ENCODE measurements at regions not wholly inside any gene's neighbourhood (a gene's known extent, or its start where the extent isn't known, plus 50 kb on each side); places are given as distances from the start of the nearest gene placed in this dataset.
"Not testable (repeated sequence)": the region's sequence is repeated elsewhere in the genome, so short reads cannot be mapped to it uniquely, and the experiment has no call there.

DNA sequence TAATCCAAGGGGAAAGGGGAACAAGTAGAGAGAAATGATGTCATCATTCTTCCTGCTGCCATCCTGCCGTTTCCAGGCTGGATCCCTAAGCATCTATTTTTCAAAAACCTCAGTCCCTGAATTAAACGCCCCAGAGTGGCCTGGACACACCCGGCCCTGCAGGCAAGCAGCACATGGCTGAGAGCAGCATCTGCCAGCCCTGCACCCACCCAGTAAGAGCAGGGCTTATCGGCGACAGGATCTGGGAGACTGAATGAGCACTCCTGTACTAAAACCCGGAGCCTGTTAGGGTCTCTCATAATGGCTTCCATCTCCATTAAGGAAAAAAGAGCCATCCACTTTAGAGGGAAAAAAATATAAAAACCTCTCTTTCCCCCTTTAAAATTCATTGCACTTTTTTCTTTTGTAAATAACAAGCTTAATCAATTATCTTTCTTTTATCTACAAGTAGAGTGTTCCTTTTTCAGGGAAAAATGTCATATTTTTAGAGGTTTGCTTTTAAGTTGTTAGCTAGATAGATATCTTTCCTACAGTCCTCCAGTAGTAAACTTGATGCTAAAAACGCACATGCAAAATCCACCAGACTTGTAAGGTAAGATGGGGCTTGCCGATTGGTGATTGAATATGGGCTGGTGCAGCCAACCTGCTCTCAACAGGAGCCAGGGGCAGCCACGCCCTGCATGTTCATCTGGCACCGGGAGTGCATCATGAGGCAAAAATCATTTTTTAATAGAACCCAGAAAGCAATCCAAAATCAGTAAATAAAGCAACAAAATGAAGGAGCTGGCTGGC, 457.8 kb downstream of the EIPR1 start:
- no peak for DNase-seq

DNA sequence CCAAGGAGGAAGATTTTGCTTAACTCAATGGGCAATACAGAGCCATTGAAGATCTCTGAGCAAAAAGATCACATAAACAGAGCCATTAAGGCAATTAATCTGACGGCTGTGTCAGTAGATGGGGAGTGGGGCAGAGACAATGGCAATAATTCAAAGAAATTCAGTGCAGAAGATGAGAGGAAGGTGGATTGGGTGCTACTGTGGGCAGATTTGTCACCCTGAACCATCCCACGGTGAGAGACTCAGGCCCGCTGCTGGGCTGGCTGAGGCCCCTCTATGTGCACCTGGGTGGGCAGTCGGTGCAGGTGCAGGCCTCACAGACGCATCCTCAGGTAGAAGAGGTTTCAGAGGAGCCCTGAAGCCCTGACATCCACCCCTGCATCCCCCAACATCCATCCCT, 458.6 kb downstream of the EIPR1 start:
- DNase-seq = no peak

DNA sequence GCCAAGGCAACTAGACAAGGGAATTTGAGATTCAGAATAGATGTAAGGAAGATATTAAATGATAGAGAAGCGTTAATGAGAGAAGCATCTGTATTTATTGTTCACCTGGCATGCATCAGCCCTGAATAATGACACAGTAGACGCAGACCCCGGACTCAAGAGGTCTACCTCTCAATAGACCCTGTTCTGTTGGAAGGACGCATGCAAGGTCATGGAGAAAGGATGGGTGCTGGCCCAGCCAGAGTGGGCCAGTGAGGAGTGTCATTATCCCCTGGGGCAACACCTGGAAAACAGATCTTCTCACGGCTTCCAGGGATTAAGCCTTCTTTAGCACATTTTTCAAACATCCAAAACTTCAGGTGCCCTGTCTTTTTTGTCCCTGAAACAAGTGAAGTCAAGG, 461.0 kb downstream of the EIPR1 start:
- no peak for DNase-seq

DNA sequence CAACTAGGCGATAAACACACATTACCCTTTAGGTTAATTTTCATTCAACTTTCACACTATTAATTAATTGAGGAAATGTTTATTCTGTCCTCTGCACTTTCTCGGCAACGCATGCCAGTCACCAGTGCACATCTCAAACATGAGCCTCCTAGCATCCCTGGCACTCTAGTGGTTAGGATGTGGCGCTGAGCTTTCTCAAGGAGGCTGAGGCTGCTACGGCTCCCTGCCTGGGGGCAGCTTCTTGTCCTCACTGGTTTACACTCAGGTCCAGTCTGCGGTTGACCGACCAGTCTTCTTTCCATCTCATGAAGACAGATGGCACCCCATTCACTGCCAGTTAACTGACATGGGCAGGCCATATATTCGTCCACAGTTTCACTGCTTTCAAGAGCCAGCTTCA, 463.4 kb downstream of the EIPR1 start:
- no peak for DNase-seq

DNA sequence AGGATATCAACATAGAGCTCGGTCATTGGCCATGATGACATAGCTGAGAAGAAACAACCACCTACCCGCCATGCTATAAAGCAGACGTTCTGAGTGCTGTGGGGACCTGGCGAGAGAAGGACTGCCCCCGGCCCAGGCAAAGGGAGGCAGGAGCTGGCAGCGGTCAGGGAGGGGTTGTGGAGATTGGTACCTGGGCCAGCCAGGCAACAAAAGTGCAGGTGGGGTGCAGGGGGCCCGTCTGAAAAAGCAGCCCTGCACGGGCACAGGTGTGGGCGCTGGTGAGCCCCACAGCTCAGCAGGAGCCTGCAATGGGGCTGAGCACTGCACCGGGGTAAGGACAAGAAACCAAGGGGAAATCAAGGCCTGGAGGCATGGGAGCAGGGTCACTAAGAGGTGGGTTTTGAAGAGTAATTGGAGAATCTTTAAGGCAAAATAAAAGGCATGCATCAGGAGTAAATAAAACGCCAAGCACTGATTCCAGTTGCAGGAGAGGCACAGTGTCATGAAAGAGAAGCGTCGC, 464.0 kb downstream of the EIPR1 start:
- no peak for DNase-seq

DNA sequence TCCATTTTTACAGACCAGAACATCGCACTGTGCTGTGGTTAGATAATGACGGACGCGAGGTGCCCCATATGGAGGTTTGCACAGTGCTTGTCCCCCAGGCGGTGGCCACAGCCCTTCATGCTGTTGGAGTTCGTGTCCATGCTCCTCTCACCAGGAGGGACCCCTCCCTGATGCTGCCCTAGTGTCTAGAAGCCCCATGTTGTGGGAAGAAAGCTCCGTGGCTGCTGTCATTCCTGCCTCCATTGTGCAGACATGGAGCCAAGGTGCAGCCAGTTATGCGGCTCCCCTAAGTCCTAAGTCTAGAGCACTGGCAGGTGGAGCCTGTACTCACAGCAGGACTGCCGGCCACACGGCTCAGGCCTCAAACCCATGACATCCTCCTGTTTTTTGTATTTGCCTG, 464.9 kb downstream of the EIPR1 start:
- DNase-seq = no peak

DNA sequence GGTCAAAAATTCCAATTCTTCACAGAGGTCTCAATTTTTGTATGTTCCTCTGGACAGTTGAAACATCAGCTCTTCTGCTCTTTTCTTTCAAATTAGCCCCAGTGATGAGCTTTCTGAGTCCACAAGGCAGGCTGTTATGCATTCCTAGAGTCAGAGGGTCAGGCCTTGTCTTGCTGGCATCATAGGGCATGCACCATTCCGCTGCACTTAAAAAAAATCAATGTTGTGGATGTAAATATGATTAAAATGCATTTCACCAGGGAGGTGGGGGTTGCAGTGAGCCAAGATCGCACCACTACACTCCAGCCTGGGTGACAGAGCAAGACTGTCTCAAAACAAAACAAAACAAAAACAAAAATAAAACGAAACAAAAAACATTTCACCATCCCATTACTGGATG, 465.3 kb downstream of the EIPR1 start:
- DNase-seq = no peak

DNA sequence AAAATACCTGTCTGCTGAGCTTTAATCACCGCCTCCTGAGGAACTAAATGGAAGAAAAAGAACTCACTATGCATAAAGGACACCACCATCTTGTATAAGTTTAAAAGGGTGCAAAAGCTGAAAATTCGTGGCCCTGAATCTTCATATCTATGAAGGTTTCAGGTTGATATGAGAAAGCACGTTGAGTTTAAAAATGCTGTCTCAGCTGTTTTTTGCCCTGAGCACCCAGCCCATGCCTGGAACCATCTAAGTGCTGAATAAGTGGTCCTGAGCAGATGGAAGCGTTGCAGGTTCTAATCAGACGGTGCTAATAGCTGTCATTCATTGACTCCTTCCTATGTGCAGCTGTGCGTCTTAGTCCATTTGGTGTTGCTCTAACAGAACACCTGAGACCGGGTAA, 467.4 kb downstream of the EIPR1 start:
- no peak for DNase-seq

DNA sequence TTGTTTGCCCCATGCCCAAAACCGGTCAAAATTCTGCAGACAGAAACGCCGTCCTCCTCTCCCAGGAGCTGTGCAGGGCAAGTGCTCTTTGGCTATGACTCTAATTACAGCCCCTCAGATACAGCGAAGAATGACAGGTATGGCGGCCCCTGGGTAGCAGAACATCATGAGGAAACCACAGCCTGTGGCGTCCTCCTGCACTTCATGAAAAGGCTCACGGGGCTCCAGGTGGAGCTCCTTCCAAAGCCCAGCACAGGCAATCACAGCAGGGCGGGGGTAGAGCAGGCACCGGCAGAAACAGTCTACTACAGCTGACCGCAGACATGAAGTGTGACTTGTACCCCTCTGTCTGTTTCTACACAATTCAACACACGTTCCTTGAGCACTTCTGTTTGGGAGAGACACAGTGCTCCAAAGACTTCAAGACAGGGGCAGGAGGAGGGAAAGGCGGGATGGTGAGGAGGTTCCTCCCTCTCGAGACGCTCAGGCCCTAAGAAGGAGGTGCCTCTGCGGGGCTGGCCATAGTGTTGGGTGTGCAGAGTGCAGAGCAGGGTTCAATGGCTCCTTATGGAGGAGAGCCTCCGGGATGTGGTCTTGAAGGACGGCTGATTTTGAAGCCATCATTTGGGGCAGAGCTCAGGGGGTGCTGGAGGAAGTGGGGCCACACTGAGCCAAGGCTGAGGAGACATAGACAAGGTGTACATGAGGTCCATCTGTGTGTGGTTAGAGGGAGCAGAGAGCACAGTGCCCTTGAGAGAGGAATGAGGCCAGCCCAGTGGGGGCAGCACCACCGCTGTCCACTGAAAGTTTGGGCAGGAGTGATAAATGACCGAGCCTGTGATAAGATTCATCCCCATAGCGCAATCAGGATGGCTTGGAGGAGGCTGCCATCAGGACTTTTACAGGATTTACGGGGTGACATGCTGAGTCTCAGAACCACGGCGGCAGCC, 468.3 kb downstream of the EIPR1 start:
- no peak for DNase-seq

DNA sequence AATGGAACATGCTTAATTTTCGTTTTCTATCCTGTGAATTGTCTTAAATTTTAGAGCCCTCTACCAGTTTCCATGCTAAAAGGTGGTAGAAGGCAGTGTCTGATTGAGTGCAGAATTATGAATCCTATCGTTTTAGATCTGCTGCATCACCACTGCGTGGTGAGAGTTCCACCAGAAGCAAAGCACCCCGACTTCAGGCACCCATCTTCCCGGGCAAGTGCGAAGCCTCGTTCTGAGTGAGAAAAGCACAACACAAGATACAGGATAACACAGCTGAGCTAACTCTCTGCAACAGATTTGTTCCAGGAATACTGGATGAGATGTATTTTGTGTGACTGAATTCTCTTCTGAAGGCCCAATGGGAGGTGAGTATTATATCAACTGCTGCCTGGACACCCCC, 471.5 kb downstream of the EIPR1 start:
- no peak for DNase-seq

DNA sequence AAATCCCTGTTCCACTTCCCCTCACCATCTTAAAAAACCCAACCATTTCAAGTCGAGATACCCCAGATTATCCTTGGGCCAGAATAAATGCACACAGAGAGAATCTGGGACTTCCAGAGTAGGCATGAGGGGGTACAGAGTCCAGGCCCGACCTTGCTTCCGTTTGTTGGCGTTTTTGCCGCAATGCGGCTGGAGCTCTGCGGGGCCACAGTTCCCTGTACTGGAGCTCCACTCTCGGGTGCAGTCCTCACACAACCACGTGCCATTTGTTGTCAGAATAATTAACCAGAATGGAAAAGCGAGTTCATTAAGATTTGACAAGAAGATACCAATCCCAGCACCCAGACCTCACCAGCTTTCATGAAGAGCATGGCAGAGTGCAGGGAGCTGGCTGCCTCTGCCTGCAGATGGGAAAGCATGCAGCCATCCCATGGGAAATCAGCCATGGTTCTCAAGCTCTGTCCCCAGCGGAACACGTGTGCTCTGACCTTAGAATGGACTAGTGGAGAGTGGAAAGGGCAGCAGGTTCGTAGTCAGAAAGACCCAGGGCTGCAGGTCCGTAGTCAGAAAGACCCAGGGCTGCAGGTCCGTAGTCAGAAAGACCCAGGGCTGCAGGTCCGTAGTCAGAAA, 472.8 kb downstream of the EIPR1 start:
- no peak for DNase-seq

DNA sequence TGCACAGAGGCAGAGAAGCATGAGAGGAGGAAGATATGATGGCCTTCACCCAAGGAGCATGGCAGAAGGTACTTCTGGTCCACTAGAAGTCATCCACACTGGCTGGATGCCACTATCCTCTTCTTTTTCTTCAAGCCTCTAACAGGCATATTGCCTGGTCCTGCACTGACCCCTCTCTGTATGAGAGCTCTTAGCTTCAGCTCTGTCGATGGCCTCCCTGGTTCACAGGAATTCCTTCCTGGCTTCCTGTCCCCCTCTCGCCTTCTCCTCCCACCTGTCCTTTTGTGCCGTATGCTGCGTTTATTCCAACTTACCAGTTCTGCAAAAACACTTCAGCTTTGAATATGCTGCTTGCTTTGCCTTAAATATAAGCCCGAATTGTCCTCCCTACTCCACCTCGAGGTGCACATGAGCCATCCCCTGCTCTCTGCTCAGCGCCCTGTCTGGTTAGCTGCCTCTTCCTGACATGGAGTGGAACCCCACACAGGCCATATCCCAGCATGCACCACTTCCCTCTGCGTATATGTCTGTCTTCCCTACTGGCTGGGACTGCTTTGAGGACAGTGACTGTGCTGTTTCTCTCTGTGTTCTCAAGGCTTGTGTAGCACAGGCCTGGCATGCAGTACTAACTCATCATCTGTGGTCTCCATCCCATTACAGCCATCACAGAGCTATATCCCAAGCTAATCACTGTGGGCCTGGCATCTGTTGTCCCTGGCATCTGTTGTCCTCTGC, 474.9 kb downstream of the EIPR1 start:
- DNase-seq = no peak

DNA sequence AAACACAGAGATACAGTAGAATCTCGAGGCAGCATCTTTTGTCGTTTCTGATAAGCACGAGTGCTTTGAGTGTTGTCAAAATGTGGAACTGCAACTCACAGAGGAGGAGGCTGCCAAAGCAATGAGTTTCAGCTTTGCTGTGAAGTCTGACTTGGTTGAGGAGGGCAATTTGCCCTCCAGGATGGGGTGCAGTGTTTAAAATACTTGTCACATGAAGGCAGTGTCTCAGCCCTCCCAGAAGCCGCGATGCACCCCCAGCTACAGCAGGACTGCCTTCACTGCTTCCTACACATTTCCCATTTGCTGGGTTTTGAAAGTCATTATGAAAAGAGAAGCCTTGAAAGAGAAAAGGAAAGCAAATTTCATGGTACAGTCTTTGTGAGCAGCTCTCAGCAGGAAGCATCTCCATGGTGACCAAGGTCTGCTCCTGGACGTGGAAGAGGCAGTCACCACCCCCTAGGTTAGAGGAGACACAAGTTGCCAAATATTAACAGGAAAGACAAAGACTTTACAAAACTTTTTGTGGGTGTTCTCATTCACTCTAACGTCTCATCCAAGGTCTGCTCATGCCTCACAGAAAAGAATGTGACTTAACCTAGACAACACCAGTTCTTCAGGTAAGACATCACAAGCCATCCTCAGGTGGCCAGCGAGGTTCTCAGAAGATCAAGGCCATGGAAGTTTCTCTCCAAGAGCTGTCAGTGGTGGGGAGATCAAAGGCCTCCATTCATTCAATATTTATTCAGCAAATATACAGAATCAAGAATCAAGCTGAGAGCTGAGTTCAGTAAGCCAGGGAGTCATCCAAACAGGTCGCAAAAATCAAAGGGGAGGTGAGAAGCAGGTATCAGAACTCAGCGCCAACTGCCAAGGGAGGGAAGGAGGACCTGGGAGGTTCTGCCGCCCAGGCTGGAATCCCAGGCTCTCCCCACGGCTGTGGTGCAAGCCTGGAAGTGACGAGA, 476.0 kb downstream of the EIPR1 start:
- no peak for DNase-seq

DNA sequence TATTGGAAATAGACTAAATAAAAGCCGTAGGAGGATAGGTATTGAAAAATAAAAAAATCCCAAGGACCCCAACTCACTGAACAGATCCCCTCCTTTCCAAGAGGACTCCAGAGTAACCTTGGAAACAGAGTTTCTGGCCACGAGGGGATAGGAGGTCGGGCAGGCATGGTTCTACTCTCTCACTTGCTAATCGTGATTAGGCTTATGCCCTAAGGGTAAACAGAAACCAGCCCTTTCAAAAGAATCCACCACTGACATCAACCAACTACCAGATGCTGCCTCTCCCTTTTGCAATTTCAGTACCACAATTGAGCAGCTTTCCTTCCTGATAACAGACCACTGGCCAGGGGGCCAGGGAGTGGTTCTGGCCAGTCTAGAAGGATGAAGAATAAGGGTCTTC, 477.8 kb downstream of the EIPR1 start:
- no peak for DNase-seq

DNA sequence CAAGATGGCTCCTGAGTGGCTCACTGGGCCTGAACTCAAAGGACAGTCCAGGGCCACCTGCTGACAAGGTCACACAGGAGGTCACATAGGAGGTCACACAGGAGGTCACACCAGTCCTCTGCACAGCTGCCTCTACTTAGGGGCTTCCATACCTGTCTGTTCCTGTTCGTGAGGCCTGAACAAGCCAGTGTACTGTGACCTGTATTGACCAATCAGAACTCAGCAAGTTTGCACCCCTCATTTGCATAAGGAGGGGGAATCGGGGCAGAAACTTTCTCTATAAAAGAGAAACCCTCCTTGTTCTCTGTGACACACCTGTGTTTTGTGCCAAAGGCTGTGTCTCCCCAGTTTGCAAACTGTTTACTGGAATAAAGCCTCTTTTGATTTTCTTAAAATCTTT, 478.9 kb downstream of the EIPR1 start:
- no peak for DNase-seq

DNA sequence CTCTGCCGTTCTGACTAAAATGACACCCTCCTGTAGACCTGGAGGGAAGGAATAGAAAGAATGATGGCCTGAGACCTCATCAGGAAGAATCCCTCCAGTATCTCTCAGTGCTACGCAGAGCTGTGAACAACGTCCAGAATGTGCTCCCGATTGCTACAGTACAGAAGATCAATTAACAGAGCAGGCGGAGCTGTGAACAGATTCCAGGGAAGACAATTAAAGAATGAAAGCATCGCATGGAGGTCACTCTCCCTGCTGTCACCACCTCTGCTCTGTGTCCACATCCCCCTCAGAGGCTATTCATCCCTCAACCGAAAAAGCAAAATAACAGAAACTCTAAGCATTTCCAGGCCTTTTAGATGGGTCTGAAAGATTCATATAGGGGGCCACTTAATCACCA, 481.0 kb downstream of the EIPR1 start:
- DNase-seq = no peak

DNA sequence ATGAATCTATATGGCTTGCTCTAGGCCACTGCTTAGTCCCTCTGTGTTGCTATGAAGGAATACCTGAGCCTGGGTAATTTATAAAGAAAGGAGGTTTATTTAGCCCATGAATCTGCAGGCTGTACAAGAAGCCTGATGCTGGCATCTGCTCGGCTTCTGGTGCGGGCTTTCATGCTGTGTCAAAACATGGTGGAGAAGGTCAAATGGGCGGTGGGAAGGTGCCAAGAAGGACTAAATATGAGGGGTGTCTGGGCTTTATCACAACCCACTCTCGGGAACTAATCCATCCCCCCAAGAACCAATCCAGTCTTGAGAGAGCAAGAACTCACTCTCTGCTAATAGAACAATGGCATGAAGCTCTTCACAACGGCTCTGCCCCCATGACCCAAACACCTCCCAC, 481.6 kb downstream of the EIPR1 start:
- DNase-seq = no peak

DNA sequence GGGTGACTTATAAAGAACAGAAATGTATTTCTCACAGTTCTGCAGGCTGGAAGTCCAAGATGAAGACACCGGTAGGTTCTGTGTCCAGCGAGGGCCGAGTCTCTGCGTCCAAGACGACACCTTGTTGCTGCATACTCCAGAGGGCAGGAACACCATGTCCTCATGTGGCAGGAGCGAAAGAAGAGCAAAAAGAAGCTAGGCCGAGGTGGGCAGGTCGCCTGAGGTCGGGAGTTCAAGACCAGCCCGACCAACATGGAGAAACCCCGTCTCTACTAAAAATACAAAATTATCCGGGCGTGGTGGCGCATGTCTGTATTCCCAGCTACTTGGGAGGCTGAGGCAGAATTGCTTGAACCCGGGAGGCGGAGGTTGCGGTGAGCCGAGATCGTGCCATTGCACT, 483.6 kb downstream of the EIPR1 start:
- not testable (repeated sequence) for DNase-seq

DNA sequence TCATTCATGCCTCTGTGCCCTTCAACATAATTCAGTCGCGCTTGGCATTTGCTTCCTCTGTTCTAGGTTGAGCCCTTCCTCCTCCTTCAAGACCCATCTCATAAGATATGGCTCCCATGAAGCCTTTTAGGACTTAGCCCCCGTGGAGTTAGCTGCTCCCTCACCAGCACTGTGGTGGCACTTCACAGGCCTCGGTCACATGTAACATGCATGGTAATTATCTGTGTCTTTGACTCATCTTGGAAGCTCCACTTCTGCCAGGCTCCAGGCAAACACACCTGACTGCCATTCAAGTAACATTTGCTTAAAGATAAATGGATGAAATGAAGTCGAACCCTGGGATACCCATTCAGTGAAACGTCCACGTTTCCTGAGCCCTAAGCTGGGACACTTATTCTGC, 484.7 kb downstream of the EIPR1 start:
- no peak for DNase-seq

DNA sequence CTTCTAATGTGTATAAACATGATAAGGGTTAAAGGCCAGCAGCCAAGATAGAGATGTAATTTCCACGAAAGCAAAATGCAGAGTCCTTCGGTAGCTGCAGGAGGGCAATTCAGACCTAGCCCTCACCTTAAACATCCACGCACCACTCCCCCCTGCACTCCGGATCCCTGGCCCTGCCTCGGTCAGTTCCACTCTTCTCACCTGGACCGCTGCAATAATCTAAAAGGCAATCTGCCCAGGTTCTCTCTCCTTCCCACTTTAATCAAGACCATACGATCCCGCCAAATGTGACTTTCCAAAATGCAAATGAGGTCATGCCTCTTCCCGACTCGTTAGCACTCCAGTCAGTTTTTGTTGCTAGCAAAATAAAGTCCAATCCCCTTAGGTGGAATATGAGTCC, 485.2 kb downstream of the EIPR1 start:
- no peak for DNase-seq

DNA sequence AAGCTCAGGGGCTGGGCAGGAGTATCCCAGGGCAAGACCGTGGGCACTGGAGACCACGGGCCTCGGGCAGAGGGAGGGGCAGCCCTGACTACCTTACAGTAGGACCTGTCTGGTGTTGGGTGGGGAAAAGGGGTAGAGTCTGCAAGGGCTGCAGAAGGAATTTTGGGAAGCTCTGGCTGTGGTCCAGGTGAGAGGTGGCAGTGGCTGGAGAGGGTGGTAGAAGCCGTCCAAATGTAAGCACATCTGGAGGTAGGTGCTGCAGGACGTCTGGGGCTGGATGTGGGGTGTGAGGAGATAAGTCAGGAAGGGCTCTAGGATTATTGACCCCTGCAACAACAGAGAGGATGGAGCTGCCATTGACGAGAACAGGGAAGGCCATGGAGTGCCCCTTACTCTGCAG, 486.7 kb downstream of the EIPR1 start:
- no peak for DNase-seq

DNA sequence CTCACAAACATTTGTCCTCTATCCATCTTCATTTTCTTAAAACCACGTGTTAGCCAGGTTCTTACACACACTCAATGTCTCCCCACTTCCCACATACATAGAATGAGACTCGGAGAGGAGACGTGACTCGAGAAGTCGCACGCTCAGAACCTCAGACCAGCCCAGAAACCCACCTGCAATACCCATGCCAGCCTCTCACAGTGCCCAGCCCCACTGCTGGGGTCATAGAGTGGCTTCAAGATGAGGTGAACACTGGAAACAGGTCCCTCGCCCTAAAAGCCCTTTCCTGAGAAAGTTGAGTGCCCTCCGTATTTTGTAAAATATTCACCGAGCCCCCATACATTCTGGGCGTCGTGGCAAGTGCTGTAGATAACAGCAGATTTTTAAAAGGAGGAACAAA, 487.4 kb downstream of the EIPR1 start:
- no peak for DNase-seq

Data from activated naive CD4-positive, alpha-beta T cell treated with Interleukin-2 at 50 U/mL for 16 hours (primary cell).